Lower lobe of right lung (tissue), 2 donors: ENCODE measurements at regions not wholly inside any gene's neighbourhood (a gene's known extent, or its start where the extent isn't known, plus 50 kb on each side); places are given as distances from the start of the nearest gene placed in this dataset.

Experiments used
- ATAC-seq, 2 donors: fragments of 200-7000 bp; cut with Tn5 transposase; one replicate each; pipeline ENCODE4 v1.9.1; 2020 to 2022; ENCODE audit warnings: mild to moderate bottlenecking in 2 of 2, moderate library complexity in 2 of 2
- DNase-seq: peaks from one replicate; pipeline ENCODE4 v3.0.0-alpha.2; 2020
- H3K27ac ChIP-seq: fragments of 200-600 bp; one replicate; pipeline ENCODE4 v1.8.0; 2022
- H3K27me3 ChIP-seq: fragments of 200-600 bp; one replicate; pipeline ENCODE4 v1.8.0; 2022; ENCODE audit warnings: low read depth
- H3K36me3 ChIP-seq: fragments of 200-600 bp; one replicate; pipeline ENCODE4 v1.8.0; 2022; ENCODE audit warnings: mild to moderate bottlenecking
- H3K4me1 ChIP-seq: fragments of 200-600 bp; one replicate; pipeline ENCODE4 v1.8.0; 2022
- H3K4me3 ChIP-seq: fragments of 200-600 bp; one replicate; pipeline ENCODE4 v1.8.0; 2022; ENCODE audit warnings: mild to moderate bottlenecking
- H3K9me3 ChIP-seq: fragments of 200-600 bp; one replicate; pipeline ENCODE4 v1.8.0; 2022
- intact Hi-C: fragments of 100-400 bp; cut with DNase I; formaldehyde crosslinking; loops from one replicate; pipeline ENCODE4 v1.11.0; 2022
- TF ChIP-seq, protein P1 (sequence below): fragments of 200-600 bp; IDR thresholded peaks from one replicate; pipeline ENCODE4 v1.8.0; 2022; ENCODE audit warnings: antibody characterized with exemption, mild to moderate bottlenecking
- donor health status: DM: no; HTN: yes; CAD: no; lungs with severe emphysema.

DNA sequence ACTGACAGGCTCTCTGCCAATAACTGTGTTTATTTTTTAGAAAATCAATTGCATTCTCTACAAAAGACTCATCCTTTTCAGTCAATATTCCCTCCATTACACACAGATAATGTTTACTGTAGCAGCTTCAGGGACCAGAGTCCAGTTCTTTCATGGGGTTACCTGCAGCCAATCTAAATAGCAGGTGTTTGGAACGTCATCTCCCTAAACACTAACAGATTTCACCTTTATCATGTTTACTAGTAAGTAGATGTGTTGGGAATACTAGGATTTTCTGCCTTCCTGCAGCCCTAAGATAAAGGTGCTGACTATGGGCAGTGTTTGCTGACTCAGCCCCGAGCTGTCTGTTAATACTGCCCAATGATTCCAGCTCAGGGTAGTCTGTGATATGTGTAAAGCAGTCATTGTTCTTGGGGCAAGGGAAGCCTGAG, 447.0 kb downstream of the KIF4B start:
- H3K36me3 ChIP-seq = no peaks in the 10 kb centered on the region
- H3K9me3 ChIP-seq = no peaks in the 10 kb centered on the region
- no peak overlapping the region for H3K4me3 ChIP-seq
- DNase-seq (no peak), ATAC-seq (no peak)
- no peaks in the 10 kb centered on the region for H3K4me1 ChIP-seq
- no peaks in the 10 kb centered on the region for H3K27me3 ChIP-seq
- TF ChIP-seq, protein P1, sequence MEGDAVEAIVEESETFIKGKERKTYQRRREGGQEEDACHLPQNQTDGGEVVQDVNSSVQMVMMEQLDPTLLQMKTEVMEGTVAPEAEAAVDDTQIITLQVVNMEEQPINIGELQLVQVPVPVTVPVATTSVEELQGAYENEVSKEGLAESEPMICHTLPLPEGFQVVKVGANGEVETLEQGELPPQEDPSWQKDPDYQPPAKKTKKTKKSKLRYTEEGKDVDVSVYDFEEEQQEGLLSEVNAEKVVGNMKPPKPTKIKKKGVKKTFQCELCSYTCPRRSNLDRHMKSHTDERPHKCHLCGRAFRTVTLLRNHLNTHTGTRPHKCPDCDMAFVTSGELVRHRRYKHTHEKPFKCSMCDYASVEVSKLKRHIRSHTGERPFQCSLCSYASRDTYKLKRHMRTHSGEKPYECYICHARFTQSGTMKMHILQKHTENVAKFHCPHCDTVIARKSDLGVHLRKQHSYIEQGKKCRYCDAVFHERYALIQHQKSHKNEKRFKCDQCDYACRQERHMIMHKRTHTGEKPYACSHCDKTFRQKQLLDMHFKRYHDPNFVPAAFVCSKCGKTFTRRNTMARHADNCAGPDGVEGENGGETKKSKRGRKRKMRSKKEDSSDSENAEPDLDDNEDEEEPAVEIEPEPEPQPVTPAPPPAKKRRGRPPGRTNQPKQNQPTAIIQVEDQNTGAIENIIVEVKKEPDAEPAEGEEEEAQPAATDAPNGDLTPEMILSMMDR = no peak
- intact Hi-C loops = no loop called here
- no peak overlapping the region for H3K27ac ChIP-seq

DNA sequence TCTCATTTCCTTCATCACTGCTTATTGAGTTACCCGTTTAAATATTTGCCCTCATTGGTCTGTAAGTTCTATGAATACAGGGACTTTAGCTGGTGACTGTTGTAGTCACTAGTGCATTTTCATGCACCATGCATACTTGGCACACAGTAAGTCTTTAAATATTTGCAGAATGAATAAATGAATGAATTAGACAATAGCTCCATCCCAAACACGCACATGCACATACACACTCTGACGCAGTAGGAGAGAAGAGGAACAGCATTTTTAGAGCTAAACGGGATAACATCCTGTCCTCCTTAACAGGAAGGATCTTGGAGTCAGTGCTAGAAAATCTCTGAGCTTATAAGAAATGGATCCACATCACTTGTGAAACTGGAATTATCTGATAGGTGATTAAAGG, 447.7 kb downstream of the KIF4B start:
- H3K27me3 ChIP-seq = no peaks in the 10 kb centered on the region
- no peak overlapping the region for H3K4me3 ChIP-seq
- H3K9me3 ChIP-seq = no peaks in the 10 kb centered on the region
- TF ChIP-seq, protein P1 = no peak
- no peaks in the 10 kb centered on the region for H3K4me1 ChIP-seq
- no peak overlapping the region for H3K27ac ChIP-seq
- no peak for ATAC-seq
- H3K36me3 ChIP-seq = no peaks in the 10 kb centered on the region
- intact Hi-C loops = no loop called here
- DNase-seq = no peak

DNA sequence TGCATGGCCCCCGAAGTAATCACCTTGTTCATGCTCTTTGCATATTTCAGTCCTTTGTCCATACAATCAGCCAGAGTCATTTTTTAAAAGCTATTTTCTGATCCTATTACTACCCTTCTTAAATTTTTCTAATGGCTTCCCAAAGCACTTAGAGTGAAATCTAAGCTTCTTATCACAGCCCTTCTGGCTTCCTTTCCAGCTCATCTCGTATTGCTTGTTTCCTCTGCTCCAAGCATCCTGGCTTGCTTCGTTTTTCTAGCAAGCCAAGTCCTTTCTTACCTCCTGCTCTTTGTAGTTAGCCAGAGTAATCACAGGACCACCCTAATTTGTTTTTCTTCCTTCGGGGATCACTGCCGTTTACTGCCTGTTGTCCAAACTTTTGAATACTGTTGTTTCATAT, 453.3 kb downstream of the KIF4B start:
- H3K36me3 ChIP-seq = no peaks in the 10 kb centered on the region
- no peaks in the 10 kb centered on the region for H3K27me3 ChIP-seq
- H3K4me1 ChIP-seq = no peaks in the 10 kb centered on the region
- intact Hi-C loops = no loop called here
- H3K27ac ChIP-seq = no peak overlapping the region
- TF ChIP-seq, protein P1 = no peak
- no peak overlapping the region for H3K4me3 ChIP-seq
- DNase-seq (no peak), ATAC-seq (no peak)
- H3K9me3 ChIP-seq = no peaks in the 10 kb centered on the region

DNA sequence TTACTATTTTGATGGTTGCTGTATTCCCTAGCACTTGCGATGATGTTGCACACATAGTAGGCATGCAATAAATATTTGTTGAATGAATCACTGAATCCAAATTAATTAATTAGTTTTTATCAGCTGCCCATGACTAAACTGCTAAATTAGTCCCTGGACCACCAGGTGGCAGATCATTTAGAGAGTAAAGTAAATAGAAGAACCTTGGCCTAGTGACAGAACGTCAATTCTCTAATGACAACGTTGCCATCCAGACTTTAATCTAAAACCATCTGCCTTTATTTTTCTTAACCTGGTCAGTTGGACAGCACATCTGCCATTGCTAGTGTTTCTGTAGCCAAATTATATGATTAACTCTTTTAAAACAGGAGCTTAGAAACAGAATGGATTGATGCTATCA, 457.5 kb downstream of the KIF4B start:
- Histone ChIP-seq H3K9me3 (no peaks in the 10 kb centered on the region), H3K27ac (no peak overlapping the region), H3K27me3 (no peaks in the 10 kb centered on the region), H3K4me1 (no peaks in the 10 kb centered on the region), H3K36me3 (no peaks in the 10 kb centered on the region), H3K4me3 (no peak overlapping the region)
- no peak for DNase-seq
- TF ChIP-seq, protein P1 = no peak
- intact Hi-C loops = no loop called here
- no peak for ATAC-seq

DNA sequence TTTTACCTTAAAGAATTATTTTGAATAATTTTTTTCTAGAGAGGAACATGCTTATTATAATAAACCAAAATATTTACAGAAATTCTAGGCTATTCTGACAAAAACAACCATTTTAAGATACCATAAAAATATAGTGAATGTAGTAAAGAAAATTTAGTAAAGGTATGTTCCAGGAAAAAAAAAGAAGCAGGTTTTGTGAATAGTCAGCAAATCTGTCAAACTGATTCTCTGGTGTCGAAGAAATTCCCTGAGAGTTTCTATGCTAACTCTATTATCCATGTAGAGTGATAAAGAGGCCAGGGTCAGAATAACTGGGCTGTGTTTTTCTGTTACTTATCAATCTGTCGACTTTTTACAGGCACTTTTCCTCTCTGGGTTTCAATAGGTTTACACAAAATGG, 459.2 kb downstream of the KIF4B start:
- no peak overlapping the region for H3K27ac ChIP-seq
- no peak for ATAC-seq
- H3K9me3 ChIP-seq = no peaks in the 10 kb centered on the region
- intact Hi-C loops = no loop called here
- no peaks in the 10 kb centered on the region for H3K4me1 ChIP-seq
- no peak overlapping the region for H3K4me3 ChIP-seq
- H3K27me3 ChIP-seq = no peaks in the 10 kb centered on the region
- no peak for DNase-seq
- TF ChIP-seq, protein P1 = no peak
- no peaks in the 10 kb centered on the region for H3K36me3 ChIP-seq

DNA sequence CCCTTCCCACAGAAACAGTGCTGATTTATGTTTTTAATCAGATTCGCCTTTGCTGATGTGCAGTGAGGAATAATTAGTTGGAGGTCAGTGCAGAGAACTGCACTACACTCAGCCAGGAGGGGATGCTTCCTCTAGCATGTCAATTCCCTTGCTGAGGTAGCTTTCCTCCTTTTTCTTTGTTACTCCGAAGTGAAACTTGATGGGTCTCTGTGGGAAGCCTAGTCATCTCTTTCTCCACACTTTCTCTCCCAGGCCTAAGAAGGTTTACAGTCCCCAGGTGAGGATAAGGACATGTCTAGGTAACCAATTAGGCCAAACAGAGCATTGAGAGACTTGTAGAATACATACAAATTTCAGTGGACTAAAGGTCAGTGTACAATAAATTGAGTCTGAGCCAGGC, 461.8 kb downstream of the KIF4B start:
- intact Hi-C loops = no loop called here
- H3K4me3 ChIP-seq = no peak overlapping the region
- ATAC-seq (no peak), DNase-seq (no peak)
- no peaks in the 10 kb centered on the region for H3K27me3 ChIP-seq
- H3K36me3 ChIP-seq = no peaks in the 10 kb centered on the region
- TF ChIP-seq, protein P1 = no peak
- no peak overlapping the region for H3K27ac ChIP-seq
- H3K9me3 ChIP-seq = no peaks in the 10 kb centered on the region
- no peaks in the 10 kb centered on the region for H3K4me1 ChIP-seq
